Colon (tissue), 2 donors: ENCODE measurements at regions not wholly inside any gene's neighbourhood (a gene's known extent, or its start where the extent isn't known, plus 50 kb on each side); places are given as distances from the start of the nearest gene placed in this dataset.

ENCODE experiments used
- FAIRE-seq: peaks from 2 replicates; lab custom pipeline; 2012; peaks lifted over from hg19 to GRCh38; lab: Jason Lieb, UNC
- donor health status: control.
- donor health status: control.

DNA sequence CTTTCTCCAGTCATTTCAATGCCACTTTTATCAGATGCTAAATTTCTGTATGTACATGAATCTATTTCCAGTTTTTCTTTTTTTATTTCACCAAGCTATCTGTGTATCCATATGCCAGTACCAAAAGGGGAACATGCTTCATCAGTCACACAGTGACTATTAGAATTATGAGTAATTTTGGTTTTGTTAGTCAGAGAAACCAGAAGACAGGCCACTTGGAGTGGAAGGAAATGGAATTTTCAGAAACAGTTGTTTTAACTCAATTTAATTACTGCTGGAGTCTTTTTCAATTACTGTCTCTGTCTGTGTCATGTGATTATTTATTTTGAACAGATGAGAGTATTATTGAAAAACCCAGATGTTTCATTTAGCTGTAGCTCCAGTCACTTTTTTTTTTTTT lies 84.6 kb upstream of the ANO3 start:
- FAIRE-seq, result no peak

DNA sequence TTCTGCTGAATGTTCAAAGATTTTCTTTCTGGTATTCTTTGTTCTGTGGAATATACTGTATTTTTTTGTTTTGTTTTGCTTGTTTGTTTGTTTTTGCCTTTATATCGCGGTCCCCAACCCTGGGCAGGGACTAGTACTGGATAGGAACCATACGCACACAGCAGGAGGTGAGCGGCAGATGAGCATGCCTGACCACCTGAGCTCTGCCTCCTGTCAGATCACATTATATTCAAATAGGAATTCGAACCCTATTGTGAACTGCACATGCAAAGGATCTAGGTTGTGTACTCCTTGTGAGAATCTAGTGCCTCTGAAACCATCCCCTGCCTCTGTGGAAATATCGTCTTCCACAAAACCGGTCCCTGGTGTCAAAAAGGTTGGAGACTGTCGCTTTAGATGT lies 83.3 kb upstream of the ANO3 start:
- no peak for FAIRE-seq

DNA sequence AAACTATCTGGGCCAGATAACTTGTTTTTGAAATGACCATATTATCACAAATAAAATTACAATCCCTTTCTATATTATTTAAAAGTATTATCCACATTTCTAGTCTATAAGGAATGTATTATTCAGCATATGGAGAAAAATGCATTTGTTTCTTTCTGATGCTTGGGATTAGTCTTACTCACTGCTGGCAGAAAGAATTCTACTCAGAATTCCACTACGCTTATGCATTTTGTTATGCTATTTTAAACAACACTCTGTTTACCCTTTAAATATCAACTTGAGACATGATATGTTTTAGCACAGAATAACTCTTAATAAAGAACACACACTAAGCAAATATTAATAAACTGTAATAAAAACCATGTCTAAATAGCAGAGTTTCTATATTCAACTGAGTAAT lies 77.6 kb upstream of the ANO3 start:
- no peak for FAIRE-seq

DNA sequence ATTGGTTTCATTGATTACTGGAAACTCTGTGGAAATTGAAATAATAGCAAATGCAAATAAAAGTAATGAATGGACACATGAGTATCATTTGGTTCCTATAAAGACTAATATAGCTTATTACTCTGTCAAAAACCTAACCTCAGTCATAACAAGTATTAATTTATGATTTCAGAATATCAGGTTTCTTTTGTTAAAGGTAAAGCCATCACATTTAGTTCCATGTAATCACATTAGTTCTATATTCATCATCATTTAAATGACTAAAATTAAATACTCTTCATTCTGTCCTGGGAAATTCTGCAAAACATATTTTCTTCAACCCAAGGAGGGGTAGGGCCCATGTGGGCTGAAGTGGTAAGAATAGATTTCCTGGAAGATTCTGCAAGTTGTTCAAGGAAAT lies 68.2 kb upstream of the ANO3 start:
- FAIRE-seq, result no peak

DNA sequence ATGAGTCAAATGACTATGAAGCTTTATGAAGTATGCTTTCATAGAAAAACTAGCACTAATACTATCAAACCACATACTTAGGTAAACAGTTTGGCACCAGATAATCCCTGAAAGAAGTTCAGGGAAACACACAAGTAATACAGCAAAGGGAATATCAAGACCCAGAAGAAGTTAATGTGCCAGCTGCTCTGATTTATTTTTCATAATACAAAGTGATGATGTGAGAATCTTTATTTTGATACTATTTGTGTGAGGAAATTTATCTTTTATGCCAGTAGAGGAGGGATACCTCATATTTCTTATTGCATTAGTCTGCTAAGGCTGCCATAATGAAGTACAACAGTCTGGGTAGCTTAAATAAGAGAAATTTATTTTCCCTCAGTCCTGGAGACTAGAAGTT lies 67.7 kb upstream of the ANO3 start:
- no peak for FAIRE-seq

DNA sequence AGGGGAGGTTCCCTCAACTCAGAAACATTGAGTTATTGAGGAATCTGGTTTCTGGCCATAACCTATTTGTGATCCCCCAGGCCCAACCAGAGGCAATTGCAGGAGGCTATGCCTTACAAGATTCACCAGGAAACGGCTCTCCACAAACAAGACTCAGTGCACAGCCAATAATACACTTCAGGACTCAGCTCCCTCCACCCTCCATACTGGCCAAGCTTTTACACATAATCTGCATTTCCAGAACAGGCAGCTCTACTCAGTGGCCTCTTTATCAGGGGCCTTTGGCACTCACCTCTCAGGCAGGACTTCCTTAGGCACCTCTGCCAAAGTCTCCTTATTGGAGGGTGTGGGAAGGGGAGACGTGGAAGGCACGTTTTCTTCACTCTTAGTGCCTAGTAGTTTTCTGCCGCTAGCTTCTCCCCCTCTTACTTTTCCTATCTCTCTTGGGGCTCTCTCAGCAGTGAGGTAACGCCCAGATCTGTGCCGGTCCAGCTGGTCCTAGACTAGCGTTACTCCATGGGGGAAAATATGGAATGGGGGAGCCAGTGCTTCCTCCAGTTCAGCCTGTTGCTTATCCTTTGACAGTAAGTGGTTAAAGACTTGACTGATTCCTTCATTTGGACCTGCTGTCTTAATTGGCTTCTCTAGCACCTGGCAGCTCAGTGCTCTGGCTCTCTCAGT lies 62.8 kb upstream of the ANO3 start:
- no peak for FAIRE-seq

DNA sequence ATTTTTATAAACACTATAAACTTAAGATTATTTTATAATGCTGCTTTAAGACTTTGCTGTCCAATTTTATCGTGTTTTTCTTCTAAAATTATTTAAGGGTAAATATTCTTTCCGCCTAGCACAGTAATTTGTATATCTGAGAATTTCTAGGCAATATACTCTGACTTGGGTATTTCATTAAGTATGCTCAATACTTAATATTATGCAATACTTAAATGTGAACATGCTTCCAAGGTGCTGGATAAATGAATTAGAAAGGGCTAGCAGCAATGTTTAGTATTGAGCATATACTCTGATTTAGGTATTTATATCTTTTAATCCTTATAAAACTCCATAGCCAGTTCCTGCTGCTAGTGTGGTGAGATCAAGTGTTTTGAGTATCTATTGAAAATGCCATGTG lies 60.3 kb upstream of the ANO3 start:
- FAIRE-seq, result no peak

DNA sequence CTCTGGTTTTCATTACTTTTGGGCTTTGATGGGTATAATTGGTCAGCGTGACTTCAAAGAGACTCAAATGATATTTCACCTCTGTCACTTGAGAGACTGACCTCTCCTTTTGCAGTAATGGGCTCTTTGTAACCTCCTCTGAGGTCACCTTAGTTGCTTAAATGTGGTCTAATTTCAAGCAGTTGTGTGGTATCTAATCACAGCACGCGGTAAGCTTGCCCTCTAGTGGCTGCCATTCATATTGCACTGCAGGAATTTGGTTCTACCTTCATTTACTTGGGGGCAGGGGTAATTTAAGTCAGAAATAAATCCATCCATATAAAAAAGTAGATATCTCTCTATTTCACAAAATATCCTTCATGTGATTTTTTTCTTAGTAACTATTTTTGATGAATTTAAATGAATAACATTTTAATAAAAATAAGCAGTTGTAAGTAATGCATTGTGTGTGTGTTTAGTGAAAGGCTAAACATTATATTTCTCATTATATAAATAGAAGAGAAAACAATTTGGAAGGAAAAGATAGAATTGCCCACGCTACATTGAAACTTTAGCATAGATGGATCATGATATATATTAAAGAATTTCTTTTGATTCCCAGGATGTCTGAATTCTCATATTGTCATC lies 55.0 kb upstream of the ANO3 start:
- peak; percentile 18 for FAIRE-seq

DNA sequence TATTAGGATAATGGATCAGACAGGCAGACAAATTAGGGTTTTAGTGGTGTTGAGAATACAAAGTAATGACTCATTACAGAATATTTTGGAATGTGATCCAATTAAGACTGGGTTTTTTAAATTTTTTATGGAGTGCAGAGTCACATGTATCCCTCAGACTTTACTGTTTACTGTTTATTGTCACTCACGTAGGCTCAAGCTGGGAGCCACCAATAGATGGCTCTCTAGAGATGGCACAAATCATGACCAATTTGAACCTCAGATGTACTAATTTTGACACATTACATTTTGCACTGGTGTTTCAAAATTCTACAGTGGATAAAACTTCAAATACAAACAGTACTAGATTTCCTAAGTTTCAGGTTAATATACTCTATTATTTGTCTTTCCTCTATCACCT lies 53.6 kb upstream of the ANO3 start:
- FAIRE-seq, result no peak
